Stimulated activated memory B cell treated with anti-CD40 and anti-IgM and Interleukin-4, amounts not matched to agents 10 μg/mL and 1 μg/mL and 100 μg/mL, for 72 hours (primary cell): ENCODE measurements at regions not wholly inside any gene's neighbourhood (a gene's known extent, or its start where the extent isn't known, plus 50 kb on each side); places are given as distances from the start of the nearest gene placed in this dataset.

ENCODE experiments used
- ATAC-seq: fragments of 150-1000 bp; cut with Tn5 transposase; 2 replicates; pipeline ENCODE4 v1.10.0; 2021
- H3K27ac Mint-ChIP-seq: one replicate; pipeline ENCODE4 v1.8.0; 2022; ENCODE audit warnings: mild to moderate bottlenecking, mixed read lengths
- H3K27me3 Mint-ChIP-seq: one replicate; pipeline ENCODE4 v1.8.0; 2022; ENCODE audit warnings: mixed read lengths
- H3K36me3 Mint-ChIP-seq: one replicate; pipeline ENCODE4 v1.8.0; 2022; ENCODE audit warnings: mixed read lengths
- H3K4me1 Mint-ChIP-seq: one replicate; pipeline ENCODE4 v1.8.0; 2022; ENCODE audit warnings: mixed read lengths
- H3K4me3 Mint-ChIP-seq: one replicate; pipeline ENCODE4 v1.8.0; 2022; ENCODE audit warnings: mild to moderate bottlenecking, moderate library complexity, mixed read lengths
- H3K9me3 Mint-ChIP-seq: one replicate; pipeline ENCODE4 v1.8.0; 2022; ENCODE audit warnings: mixed read lengths

GRCh38 chr2:67645280-67646138 lies 248.4 kb downstream of the ETAA1 start:
- peaks cover 9% of the 10 kb centered on the region for H3K9me3 Mint-ChIP-seq
- H3K4me3 Mint-ChIP-seq, result no peak overlapping the region
- H3K27me3 Mint-ChIP-seq, result no peaks in the 10 kb centered on the region
- no peak for ATAC-seq
- no peaks in the 10 kb centered on the region for H3K36me3 Mint-ChIP-seq
- H3K27ac Mint-ChIP-seq, result no peak overlapping the region
- no peaks in the 10 kb centered on the region for H3K4me1 Mint-ChIP-seq

GRCh38 chr2:67646714-67647333 lies 249.7 kb downstream of the ETAA1 start:
- no peaks in the 10 kb centered on the region for H3K4me1 Mint-ChIP-seq
- no peaks in the 10 kb centered on the region for H3K36me3 Mint-ChIP-seq
- ATAC-seq, result no peak
- peaks cover 9% of the 10 kb centered on the region for H3K9me3 Mint-ChIP-seq
- no peaks in the 10 kb centered on the region for H3K27me3 Mint-ChIP-seq
- no peak overlapping the region for H3K27ac Mint-ChIP-seq
- no peak overlapping the region for H3K4me3 Mint-ChIP-seq

GRCh38 chr2:67649331-67650261 lies 252.5 kb downstream of the ETAA1 start:
- Mint-ChIP-seq H3K27me3 (no peaks in the 10 kb centered on the region), H3K4me1 (no peaks in the 10 kb centered on the region), H3K36me3 (no peaks in the 10 kb centered on the region), H3K27ac (no peak overlapping the region), H3K4me3 (no peak overlapping the region), H3K9me3 (peaks cover 13% of the 10 kb centered on the region)
- no peak for ATAC-seq

- H3K4me3 Mint-ChIP-seq, result no peak overlapping the region
- H3K27me3 Mint-ChIP-seq, result no peaks in the 10 kb centered on the region
- no peak overlapping the region for H3K27ac Mint-ChIP-seq
- H3K4me1 Mint-ChIP-seq, result no peaks in the 10 kb centered on the region
- no peaks in the 10 kb centered on the region for H3K36me3 Mint-ChIP-seq
- ATAC-seq, result no peak
- peaks cover 16% of the 10 kb centered on the region for H3K9me3 Mint-ChIP-seq
Measured at GRCh38 chr2:67650291-67651133, 253.4 kb downstream of the ETAA1 start.

GRCh38 chr2:67651565-67651964 lies 254.4 kb downstream of the ETAA1 start:
- ATAC-seq, result no peak
- Mint-ChIP-seq H3K36me3 (no peaks in the 10 kb centered on the region), H3K9me3 (peaks cover 11% of the 10 kb centered on the region), H3K4me1 (no peaks in the 10 kb centered on the region), H3K27me3 (no peaks in the 10 kb centered on the region), H3K27ac (no peak overlapping the region), H3K4me3 (no peak overlapping the region)

- Mint-ChIP-seq H3K4me1 (no peaks in the 10 kb centered on the region), H3K4me3 (no peak overlapping the region), H3K27ac (no peak overlapping the region), H3K36me3 (no peaks in the 10 kb centered on the region), H3K9me3 (peaks cover 7% of the 10 kb centered on the region), H3K27me3 (no peaks in the 10 kb centered on the region)
- peak; percentile 62 for ATAC-seq
Measured at GRCh38 chr2:67652679-67653078, 255.5 kb downstream of the ETAA1 start.

GRCh38 chr2:67656875-67657274 lies 259.7 kb downstream of the ETAA1 start:
- H3K4me1 Mint-ChIP-seq, result no peaks in the 10 kb centered on the region
- H3K27ac Mint-ChIP-seq, result no peak overlapping the region
- no peak for ATAC-seq
- no peak overlapping the region for H3K4me3 Mint-ChIP-seq
- no peaks in the 10 kb centered on the region for H3K36me3 Mint-ChIP-seq
- H3K9me3 Mint-ChIP-seq, result peaks cover 7% of the 10 kb centered on the region
- H3K27me3 Mint-ChIP-seq, result no peaks in the 10 kb centered on the region

- Mint-ChIP-seq H3K4me1 (no peaks in the 10 kb centered on the region), H3K36me3 (no peaks in the 10 kb centered on the region), H3K4me3 (no peak overlapping the region), H3K9me3 (peaks cover 3% of the 10 kb centered on the region), H3K27me3 (no peaks in the 10 kb centered on the region), H3K27ac (no peak overlapping the region)
- ATAC-seq, result no peak
Measured at GRCh38 chr2:67658820-67659219, 261.7 kb downstream of the ETAA1 start.

- H3K27me3 Mint-ChIP-seq, result no peaks in the 10 kb centered on the region
- no peaks in the 10 kb centered on the region for H3K36me3 Mint-ChIP-seq
- no peaks in the 10 kb centered on the region for H3K4me1 Mint-ChIP-seq
- H3K27ac Mint-ChIP-seq, result no peak overlapping the region
- ATAC-seq, result no peak
- peaks cover 2% of the 10 kb centered on the region for H3K9me3 Mint-ChIP-seq
- H3K4me3 Mint-ChIP-seq, result no peak overlapping the region
Measured at GRCh38 chr2:67660015-67660602, 263.0 kb downstream of the ETAA1 start.

GRCh38 chr2:67660871-67661270 lies 263.7 kb downstream of the ETAA1 start:
- ATAC-seq, result no peak
- Mint-ChIP-seq H3K27me3 (peaks cover 1% of the 10 kb centered on the region), H3K27ac (no peak overlapping the region), H3K4me1 (no peaks in the 10 kb centered on the region), H3K4me3 (no peak overlapping the region), H3K9me3 (no peaks in the 10 kb centered on the region), H3K36me3 (no peaks in the 10 kb centered on the region)

- Mint-ChIP-seq H3K36me3 (no peaks in the 10 kb centered on the region), H3K27ac (no peak overlapping the region), H3K4me1 (no peaks in the 10 kb centered on the region), H3K27me3 (peaks cover 9% of the 10 kb centered on the region), H3K9me3 (no peaks in the 10 kb centered on the region), H3K4me3 (no peak overlapping the region)
- ATAC-seq, result no peak
Measured at GRCh38 chr2:67662222-67662621, 265.1 kb downstream of the ETAA1 start.

- Mint-ChIP-seq H3K4me1 (no peaks in the 10 kb centered on the region), H3K27ac (no peak overlapping the region), H3K4me3 (no peak overlapping the region), H3K9me3 (no peaks in the 10 kb centered on the region), H3K27me3 (peaks cover 9% of the 10 kb centered on the region), H3K36me3 (no peaks in the 10 kb centered on the region)
- no peak for ATAC-seq
Measured at GRCh38 chr2:67663776-67664175, 266.6 kb downstream of the ETAA1 start.

GRCh38 chr2:67666386-67667053 lies 269.4 kb downstream of the ETAA1 start:
- H3K27me3 Mint-ChIP-seq, result peaks cover 9% of the 10 kb centered on the region
- H3K4me3 Mint-ChIP-seq, result no peak overlapping the region
- no peaks in the 10 kb centered on the region for H3K36me3 Mint-ChIP-seq
- no peaks in the 10 kb centered on the region for H3K9me3 Mint-ChIP-seq
- no peaks in the 10 kb centered on the region for H3K4me1 Mint-ChIP-seq
- H3K27ac Mint-ChIP-seq, result no peak overlapping the region
- ATAC-seq, result no peak
